GDM1 (cell line): ENCODE measurements at regions not wholly inside any gene's neighbourhood (a gene's known extent, or its start where the extent isn't known, plus 50 kb on each side); places are given as distances from the start of the nearest gene placed in this dataset.

Experiments used
- DNase-seq: peaks from one replicate; lab custom pipeline; 2025; lab: John Stamatoyannopoulos, UW

- DNase-seq: no peak
Observed at GRCh38 chr2:174022431-174022830, 57.3 kb upstream of the SP3 start.

- DNase-seq: peak; percentile 4
Observed at GRCh38 chr2:174020926-174021662, 55.9 kb upstream of the SP3 start.

- DNase-seq: no peak
Observed at GRCh38 chr2:174020026-174020425, 54.9 kb upstream of the SP3 start.

- DNase-seq: no peak
Observed at GRCh38 chr2:174016447-174016846, 51.3 kb upstream of the SP3 start.

- no peak for DNase-seq
Observed at GRCh38 chr2:174015428-174015827, 50.3 kb upstream of the SP3 start.
